ENCODE measurements at regions not wholly inside any gene's neighbourhood (a gene's known extent, or its start where the extent isn't known, plus 50 kb on each side); places are given as distances from the start of the nearest gene placed in this dataset.

- POLR2A ChIA-PET (ENCODE audit: partially characterized antibody) = no interaction called here
These were observed 74.0 kb upstream of the EN2 start for GRCh38 chr7:155383756-155384491.

More at GRCh38 chr7:155383756-155384491, 74.0 kb upstream of the EN2 start:
- Histone ChIP-seq H2BK12ac (ENCODE audit: low read depth, low read length) (no peak overlapping the region), H2BK5ac (ENCODE audit: low read depth, low read length) (no peak overlapping the region), H2BK120ac (replicated peaks; ENCODE audit: low read depth, low read length) (no peak overlapping the region), H3K56ac (replicated peaks; ENCODE audit: insufficient read length, low read depth, low read length) (no peak overlapping the region), H2BK20ac (ENCODE audit: low read length) (no peak overlapping the region), H2BK15ac (ENCODE audit: low read length) (no peak overlapping the region), H3K4ac (replicated peaks; ENCODE audit: insufficient read length, low read depth, low read length) (no peak overlapping the region), H3K27ac (ENCODE audit: low read depth, low read length) (no peak overlapping the region), H3K23ac (ENCODE audit: insufficient read length) (no peak overlapping the region), H3K4me2 (ENCODE audit: insufficient read depth in 1 of 2, low read depth in 2 of 2, low read length in 2 of 2) (no peak overlapping the region), H3K4me1 (replicated peaks in 1 of 4; ENCODE audit: control insufficient read depth in 3 of 4, insufficient read depth in 4 of 4, low read length in 3 of 4) (peaks cover 0 to 16% (median 7%) of the 10 kb centered on the region in 4 experiments; a peak in 5 of 7 replicates), H3K4me3 (ENCODE audit: extremely low read depth in 1 of 4, insufficient read depth in 2 of 4, low read depth in 3 of 4, low read length in 4 of 4) (no peak overlapping the region), H3K14ac (ENCODE audit: insufficient read length) (no peak overlapping the region), H2AK5ac (ENCODE audit: low read depth, low read length) (no peak overlapping the region), H3K9me3 (ENCODE audit: insufficient read depth in 2 of 2, low read depth in 1 of 2, low read length in 1 of 2) (no peaks in the 10 kb centered on the region), H2AFZ (ENCODE audit: low read length) (no peak overlapping the region), H3K9ac (replicated peaks in 1 of 4; ENCODE audit: extremely low read depth in 1 of 4, low read depth in 3 of 4, low read length in 3 of 4) (no peak overlapping the region), H4K20me1 (replicated peaks in 1 of 2; ENCODE audit: control insufficient read depth in 1 of 2, insufficient read depth in 2 of 2, low read length in 2 of 2) (peaks cover 15 to 23% of the 10 kb centered on the region in 2 experiments), H4K8ac (ENCODE audit: extremely low read depth, insufficient read depth, low read length) (no peak overlapping the region), H3K27me3 (replicated peaks in 1 of 4; ENCODE audit: control insufficient read depth in 3 of 4, extremely low read depth in 1 of 4, insufficient read depth in 3 of 4, low read length in 3 of 4) (peaks cover 57 to 72% (median 67%) of the 10 kb centered on the region in 4 experiments), H3K79me1 (ENCODE audit: low read depth, low read length) (no peaks in the 10 kb centered on the region), H3K23me2 (ENCODE audit: low read depth, low read length) (peaks cover 3% of the 10 kb centered on the region), H3K36me3 (ENCODE audit: control insufficient read depth in 2 of 4, insufficient read depth in 4 of 4, low read length in 3 of 4) (no peaks in the 10 kb centered on the region; a peak in 1 of 8 replicates), H3K18ac (ENCODE audit: extremely low read depth, low read length) (no peak overlapping the region), H4K5ac (ENCODE audit: insufficient read length, low read depth, low read length) (no peak overlapping the region), H3K79me2 (ENCODE audit: control insufficient read depth in 1 of 2, insufficient read depth in 2 of 2, low read length in 2 of 2) (no peaks in the 10 kb centered on the region), H4K91ac (replicated peaks; ENCODE audit: insufficient read length, low read length) (no peak overlapping the region)
- TF ChIP-seq SUZ12 (IDR thresholded peaks at IDR 0.05; ENCODE audit: low read length) (0 out of 2 replicates have a peak, but pooled peaks have one; percentile 28), CEBPB (IDR thresholded peaks at IDR 0.05; ENCODE audit: low read depth, low read length) (no peak)
- DNase-seq (ENCODE audit: low read depth in 1 of 2, low spot score in 2 of 2) (no peak), FAIRE-seq (no peak)
- CTCF ChIA-PET (ENCODE audit: partially characterized antibody) = interaction anchor here (0.5 to 2.0 kb wide), 6 partner anchors 29 to 456 kb away, joined by 3 to 5 read pairs (median 4); no protein-coding TSS in a partner anchor
- 85% methylated on average over 15 of the region's 19 CpGs; no CpG with 5 or more reads in 1 of the 2 experiments for WGBS, 2 experiments (ENCODE audit: extremely low coverage in 1 of 2, insufficient coverage in 1 of 2, insufficient read length in 1 of 2, insufficient replicate concordance in 2 of 2, low coverage in 1 of 2, low lambda C conversion rate in 2 of 2, missing lambda C conversion rate in 1 of 2)
